ENCODE measurements at regions not wholly inside any gene's neighbourhood (a gene's known extent, or its start where the extent isn't known, plus 50 kb on each side); places are given as distances from the start of the nearest gene placed in this dataset.

- TF ChIP-seq EZH2 (optimal IDR thresholded peaks at IDR 0.05; ENCODE audit: low read depth, low read length) (no peak), CTCF (IDR thresholded peaks at IDR 0.05; ENCODE audit: low read length) (no peak)
Measured at GRCh38 chr1:112778137-112778536, 63.0 kb upstream of the PPM1J start.

Measured in MM.1S (cell line).